ENCODE measurements at regions not wholly inside any gene's neighbourhood (a gene's known extent, or its start where the extent isn't known, plus 50 kb on each side); places are given as distances from the start of the nearest gene placed in this dataset.
"Not testable (repeated sequence)": the region's sequence is repeated elsewhere in the genome, so short reads cannot be mapped to it uniquely, and the experiment has no call there.

- Histone ChIP-seq H3K36me3 (ENCODE audit: control insufficient read depth, insufficient read depth, low read length) (no peaks in the 10 kb centered on the region), H3K27me3 (ENCODE audit: control insufficient read depth, insufficient read depth, low read length) (no peaks in the 10 kb centered on the region), H4K20me1 (ENCODE audit: control insufficient read depth, extremely low read depth, insufficient read depth, low read length) (no peaks in the 10 kb centered on the region), H3K9ac (ENCODE audit: insufficient read depth, low read length) (no peak overlapping the region), H2AFZ (ENCODE audit: low read length) (no peak overlapping the region), H3K9me3 (ENCODE audit: control insufficient read depth, insufficient read depth, low read depth, low read length) (no peaks in the 10 kb centered on the region), H3K27ac (ENCODE audit: insufficient read depth, low read length) (no peak overlapping the region), H3K79me2 (ENCODE audit: control insufficient read depth, insufficient read depth, low read length) (no peaks in the 10 kb centered on the region), H3K4me2 (ENCODE audit: extremely low read depth, insufficient read depth, low read length) (no peak overlapping the region), H3K4me1 (ENCODE audit: control insufficient read depth, extremely low read depth, insufficient read depth, low read length) (no peaks in the 10 kb centered on the region), H3K4me3 (replicated peaks in 1 of 4; ENCODE audit: control extremely low read depth in 1 of 4, insufficient read depth in 1 of 4, low read depth in 3 of 4, low read length in 4 of 4) (no peak overlapping the region)
- TF ChIP-seq EZH2 (IDR thresholded peaks at IDR 0.05; ENCODE audit: low read length, missing control alignments): no peak
- no peak for TF ChIP-seq CTCF (conservative IDR thresholded peaks at IDR 0.05 in 1 of 2, IDR thresholded peaks at IDR 0.05 in 1 of 2; ENCODE audit: low read depth in 1 of 2, low read length in 2 of 2)
- no peak for DNase-seq (ENCODE audit: low read depth in 2 of 2)
These were observed 95.3 kb upstream of the IL1RAPL1 start for GRCh38 chrX:28491941-28492340.

GRCh38 chrX:28498658-28499057 lies 88.6 kb upstream of the IL1RAPL1 start:
- Histone ChIP-seq H3K27me3 (ENCODE audit: control insufficient read depth, insufficient read depth, low read length) (no peaks in the 10 kb centered on the region), H3K4me1 (ENCODE audit: control insufficient read depth, extremely low read depth, insufficient read depth, low read length) (no peaks in the 10 kb centered on the region), H2AFZ (ENCODE audit: low read length) (no peak overlapping the region), H3K79me2 (ENCODE audit: control insufficient read depth, insufficient read depth, low read length) (no peaks in the 10 kb centered on the region), H3K27ac (ENCODE audit: insufficient read depth, low read length) (no peak overlapping the region), H3K36me3 (ENCODE audit: control insufficient read depth, insufficient read depth, low read length) (no peaks in the 10 kb centered on the region), H3K4me2 (ENCODE audit: extremely low read depth, insufficient read depth, low read length) (no peak overlapping the region), H3K9me3 (ENCODE audit: control insufficient read depth, insufficient read depth, low read depth, low read length) (no peaks in the 10 kb centered on the region), H3K9ac (ENCODE audit: insufficient read depth, low read length) (no peak overlapping the region), H4K20me1 (ENCODE audit: control insufficient read depth, extremely low read depth, insufficient read depth, low read length) (no peaks in the 10 kb centered on the region), H3K4me3 (replicated peaks in 1 of 4; ENCODE audit: control extremely low read depth in 1 of 4, insufficient read depth in 1 of 4, low read depth in 3 of 4, low read length in 4 of 4) (no peak overlapping the region)
- peak; percentile 6 to 33 for DNase-seq (ENCODE audit: low read depth in 2 of 2)
- TF ChIP-seq EZH2 (IDR thresholded peaks at IDR 0.05; ENCODE audit: low read length, missing control alignments) (no peak), CTCF (conservative IDR thresholded peaks at IDR 0.05 in 1 of 2, IDR thresholded peaks at IDR 0.05 in 1 of 2; ENCODE audit: low read depth in 1 of 2, low read length in 2 of 2) (no peak)

GRCh38 chrX:28502667-28503066 lies 84.6 kb upstream of the IL1RAPL1 start:
- not testable (repeated sequence) for H3K27ac ChIP-seq (ENCODE audit: insufficient read depth, low read length); H3K9ac ChIP-seq (ENCODE audit: insufficient read depth, low read length); H3K9me3 ChIP-seq (ENCODE audit: control insufficient read depth, insufficient read depth, low read depth, low read length); H2AFZ ChIP-seq (ENCODE audit: low read length); H3K27me3 ChIP-seq (ENCODE audit: control insufficient read depth, insufficient read depth, low read length); DNase-seq (ENCODE audit: low read depth in 2 of 2); H3K36me3 ChIP-seq (ENCODE audit: control insufficient read depth, insufficient read depth, low read length); H3K4me3 ChIP-seq (replicated peaks in 1 of 4; ENCODE audit: control extremely low read depth in 1 of 4, insufficient read depth in 1 of 4, low read depth in 3 of 4, low read length in 4 of 4); H3K4me1 ChIP-seq (ENCODE audit: control insufficient read depth, extremely low read depth, insufficient read depth, low read length); H3K79me2 ChIP-seq (ENCODE audit: control insufficient read depth, insufficient read depth, low read length); H3K4me2 ChIP-seq (ENCODE audit: extremely low read depth, insufficient read depth, low read length); H4K20me1 ChIP-seq (ENCODE audit: control insufficient read depth, extremely low read depth, insufficient read depth, low read length)

DNA sequence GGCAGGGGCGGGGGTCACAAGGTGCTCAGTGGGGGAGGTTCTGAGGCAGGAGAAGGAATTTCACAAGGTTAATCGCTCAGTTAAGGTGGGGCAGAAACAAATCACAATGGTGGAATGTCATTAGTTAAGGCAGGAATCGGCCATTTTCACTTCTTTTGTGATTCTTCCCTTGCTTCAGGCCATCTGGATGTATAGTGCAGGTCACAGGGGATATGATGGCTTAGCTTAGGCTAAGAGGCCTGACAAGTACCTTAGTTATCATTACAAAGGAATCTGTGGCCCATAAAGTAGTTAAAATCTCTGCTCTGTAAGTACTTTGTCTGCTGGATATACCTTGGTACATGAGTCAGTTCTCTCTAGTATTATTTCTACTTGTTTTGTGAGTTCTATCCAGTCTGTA lies 79.6 kb upstream of the IL1RAPL1 start:
- not testable (repeated sequence) for H3K4me1 ChIP-seq (ENCODE audit: control insufficient read depth, extremely low read depth, insufficient read depth, low read length); H3K9me3 ChIP-seq (ENCODE audit: control insufficient read depth, insufficient read depth, low read depth, low read length); H3K27me3 ChIP-seq (ENCODE audit: control insufficient read depth, insufficient read depth, low read length); H2AFZ ChIP-seq (ENCODE audit: low read length); H3K9ac ChIP-seq (ENCODE audit: insufficient read depth, low read length); H3K79me2 ChIP-seq (ENCODE audit: control insufficient read depth, insufficient read depth, low read length); H3K4me2 ChIP-seq (ENCODE audit: extremely low read depth, insufficient read depth, low read length); H3K36me3 ChIP-seq (ENCODE audit: control insufficient read depth, insufficient read depth, low read length); H4K20me1 ChIP-seq (ENCODE audit: control insufficient read depth, extremely low read depth, insufficient read depth, low read length); DNase-seq (ENCODE audit: low read depth in 2 of 2); H3K27ac ChIP-seq (ENCODE audit: insufficient read depth, low read length); H3K4me3 ChIP-seq (replicated peaks in 1 of 4; ENCODE audit: control extremely low read depth in 1 of 4, insufficient read depth in 1 of 4, low read depth in 3 of 4, low read length in 4 of 4)
